Stromal cell of bone marrow (primary cell): ENCODE measurements at regions not wholly inside any gene's neighbourhood (a gene's known extent, or its start where the extent isn't known, plus 50 kb on each side); places are given as distances from the start of the nearest gene placed in this dataset.

ENCODE experiments used
- DNase-seq: peaks from one replicate; pipeline ENCODE4 v3.0.0-alpha.2; 2012; ENCODE audit warnings: low read depth

- DNase-seq: no peak
These were observed 321.4 kb upstream of the WWC1 start for GRCh38 chr5:167969998-167970397.

GRCh38 chr5:167971706-167972105 lies 319.7 kb upstream of the WWC1 start:
- no peak for DNase-seq

GRCh38 chr5:167973126-167973525 lies 318.3 kb upstream of the WWC1 start:
- no peak for DNase-seq

GRCh38 chr5:167984951-167985350 lies 306.5 kb upstream of the WWC1 start:
- no peak for DNase-seq

GRCh38 chr5:167985373-167985772 lies 306.1 kb upstream of the WWC1 start:
- no peak for DNase-seq

GRCh38 chr5:167987490-167988280 lies 303.8 kb upstream of the WWC1 start:
- no peak for DNase-seq

GRCh38 chr5:167992868-167993267 lies 298.6 kb upstream of the WWC1 start:
- DNase-seq: no peak

- no peak for DNase-seq
These were observed 297.7 kb upstream of the WWC1 start for GRCh38 chr5:167993771-167994170.

GRCh38 chr5:167995844-167996425 lies 295.5 kb upstream of the WWC1 start:
- DNase-seq: no peak

GRCh38 chr5:167998148-167998767 lies 293.2 kb upstream of the WWC1 start:
- DNase-seq: no peak

- no peak for DNase-seq
These were observed 292.3 kb upstream of the WWC1 start for GRCh38 chr5:167999182-167999581.

GRCh38 chr5:168001318-168001717 lies 290.1 kb upstream of the WWC1 start:
- DNase-seq: no peak

GRCh38 chr5:168002116-168002515 lies 289.3 kb upstream of the WWC1 start:
- DNase-seq: no peak

GRCh38 chr5:168005093-168005492 lies 286.4 kb upstream of the WWC1 start:
- DNase-seq: no peak

GRCh38 chr5:168005936-168006335 lies 285.5 kb upstream of the WWC1 start:
- no peak for DNase-seq

- DNase-seq: no peak
These were observed 284.9 kb upstream of the WWC1 start for GRCh38 chr5:168006456-168007130.

GRCh38 chr5:168007286-168007685 lies 284.2 kb upstream of the WWC1 start:
- no peak for DNase-seq

GRCh38 chr5:168008555-168008954 lies 282.9 kb upstream of the WWC1 start:
- DNase-seq: no peak

GRCh38 chr5:168011096-168011495 lies 280.3 kb upstream of the WWC1 start:
- DNase-seq: no peak

- DNase-seq: no peak
These were observed 279.4 kb upstream of the WWC1 start for GRCh38 chr5:168012006-168012405.

- DNase-seq: no peak
These were observed 277.9 kb upstream of the WWC1 start for GRCh38 chr5:168013546-168013945.

GRCh38 chr5:168014433-168015123 lies 276.9 kb upstream of the WWC1 start:
- no peak for DNase-seq
